ENCODE measurements at regions not wholly inside any gene's neighbourhood (a gene's known extent, or its start where the extent isn't known, plus 50 kb on each side); places are given as distances from the start of the nearest gene placed in this dataset.

DNA sequence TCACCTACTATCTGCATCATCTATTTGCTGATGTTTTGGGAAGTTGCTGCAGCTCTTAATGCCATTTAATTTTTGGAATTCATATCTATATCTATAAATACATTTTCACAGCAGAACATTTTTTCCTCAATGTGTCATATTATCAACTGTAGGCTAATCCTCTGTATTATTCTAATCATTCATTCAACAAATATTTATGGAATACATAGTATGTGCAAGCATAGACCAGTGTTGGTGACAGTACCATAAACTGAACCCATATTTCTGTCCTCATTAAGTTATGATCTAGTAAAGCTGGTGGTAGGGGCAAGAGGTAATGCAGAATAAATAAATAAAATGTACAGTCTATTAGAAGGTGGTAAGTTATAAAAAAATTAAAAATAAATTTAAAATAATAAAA lies 585.3 kb upstream of the BCHE start:
- TF ChIP-seq, protein P1, sequence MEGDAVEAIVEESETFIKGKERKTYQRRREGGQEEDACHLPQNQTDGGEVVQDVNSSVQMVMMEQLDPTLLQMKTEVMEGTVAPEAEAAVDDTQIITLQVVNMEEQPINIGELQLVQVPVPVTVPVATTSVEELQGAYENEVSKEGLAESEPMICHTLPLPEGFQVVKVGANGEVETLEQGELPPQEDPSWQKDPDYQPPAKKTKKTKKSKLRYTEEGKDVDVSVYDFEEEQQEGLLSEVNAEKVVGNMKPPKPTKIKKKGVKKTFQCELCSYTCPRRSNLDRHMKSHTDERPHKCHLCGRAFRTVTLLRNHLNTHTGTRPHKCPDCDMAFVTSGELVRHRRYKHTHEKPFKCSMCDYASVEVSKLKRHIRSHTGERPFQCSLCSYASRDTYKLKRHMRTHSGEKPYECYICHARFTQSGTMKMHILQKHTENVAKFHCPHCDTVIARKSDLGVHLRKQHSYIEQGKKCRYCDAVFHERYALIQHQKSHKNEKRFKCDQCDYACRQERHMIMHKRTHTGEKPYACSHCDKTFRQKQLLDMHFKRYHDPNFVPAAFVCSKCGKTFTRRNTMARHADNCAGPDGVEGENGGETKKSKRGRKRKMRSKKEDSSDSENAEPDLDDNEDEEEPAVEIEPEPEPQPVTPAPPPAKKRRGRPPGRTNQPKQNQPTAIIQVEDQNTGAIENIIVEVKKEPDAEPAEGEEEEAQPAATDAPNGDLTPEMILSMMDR (IDR thresholded peaks at IDR 0.05; ENCODE audit: poor library complexity, severe bottlenecking) = no peak
- TF ChIP-seq TAF1 (IDR thresholded peaks at IDR 0.05; ENCODE audit: low read depth) = no peak
- TF ChIP-seq, protein P2, sequence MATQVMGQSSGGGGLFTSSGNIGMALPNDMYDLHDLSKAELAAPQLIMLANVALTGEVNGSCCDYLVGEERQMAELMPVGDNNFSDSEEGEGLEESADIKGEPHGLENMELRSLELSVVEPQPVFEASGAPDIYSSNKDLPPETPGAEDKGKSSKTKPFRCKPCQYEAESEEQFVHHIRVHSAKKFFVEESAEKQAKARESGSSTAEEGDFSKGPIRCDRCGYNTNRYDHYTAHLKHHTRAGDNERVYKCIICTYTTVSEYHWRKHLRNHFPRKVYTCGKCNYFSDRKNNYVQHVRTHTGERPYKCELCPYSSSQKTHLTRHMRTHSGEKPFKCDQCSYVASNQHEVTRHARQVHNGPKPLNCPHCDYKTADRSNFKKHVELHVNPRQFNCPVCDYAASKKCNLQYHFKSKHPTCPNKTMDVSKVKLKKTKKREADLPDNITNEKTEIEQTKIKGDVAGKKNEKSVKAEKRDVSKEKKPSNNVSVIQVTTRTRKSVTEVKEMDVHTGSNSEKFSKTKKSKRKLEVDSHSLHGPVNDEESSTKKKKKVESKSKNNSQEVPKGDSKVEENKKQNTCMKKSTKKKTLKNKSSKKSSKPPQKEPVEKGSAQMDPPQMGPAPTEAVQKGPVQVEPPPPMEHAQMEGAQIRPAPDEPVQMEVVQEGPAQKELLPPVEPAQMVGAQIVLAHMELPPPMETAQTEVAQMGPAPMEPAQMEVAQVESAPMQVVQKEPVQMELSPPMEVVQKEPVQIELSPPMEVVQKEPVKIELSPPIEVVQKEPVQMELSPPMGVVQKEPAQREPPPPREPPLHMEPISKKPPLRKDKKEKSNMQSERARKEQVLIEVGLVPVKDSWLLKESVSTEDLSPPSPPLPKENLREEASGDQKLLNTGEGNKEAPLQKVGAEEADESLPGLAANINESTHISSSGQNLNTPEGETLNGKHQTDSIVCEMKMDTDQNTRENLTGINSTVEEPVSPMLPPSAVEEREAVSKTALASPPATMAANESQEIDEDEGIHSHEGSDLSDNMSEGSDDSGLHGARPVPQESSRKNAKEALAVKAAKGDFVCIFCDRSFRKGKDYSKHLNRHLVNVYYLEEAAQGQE (IDR thresholded peaks at IDR 0.05; ENCODE audit: borderline replicate concordance) = no peak

All from neural cell (in vitro differentiated cells).